ENCODE measurements at regions not wholly inside any gene's neighbourhood (a gene's known extent, or its start where the extent isn't known, plus 50 kb on each side); places are given as distances from the start of the nearest gene placed in this dataset.
A peak's percentile ranks its signal among the peaks of the same experiment; 100 is the strongest.

DNA sequence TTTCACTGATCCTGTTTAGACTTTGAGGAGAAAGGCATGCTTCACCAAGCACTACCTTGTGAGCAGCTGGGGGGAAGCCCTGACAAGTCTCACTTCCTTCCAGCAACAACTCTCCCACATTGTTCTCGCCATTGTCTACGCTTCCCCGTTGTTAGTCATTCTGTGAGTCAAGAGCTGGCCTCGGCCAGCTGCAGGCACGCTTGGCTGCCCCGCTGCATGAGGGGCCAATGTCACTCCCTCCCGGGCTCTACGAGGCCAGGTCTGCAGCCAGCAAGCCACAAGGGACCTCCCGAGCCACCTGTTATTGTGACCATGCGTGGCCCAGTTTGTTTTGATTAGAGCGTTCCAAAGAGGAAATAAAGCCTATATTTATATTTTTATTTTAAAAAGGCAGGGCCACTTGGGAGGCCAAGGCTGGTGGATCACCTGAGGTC is 220.9 kb downstream of the FOXO1 start:
- TF ChIP-seq, protein P1, sequence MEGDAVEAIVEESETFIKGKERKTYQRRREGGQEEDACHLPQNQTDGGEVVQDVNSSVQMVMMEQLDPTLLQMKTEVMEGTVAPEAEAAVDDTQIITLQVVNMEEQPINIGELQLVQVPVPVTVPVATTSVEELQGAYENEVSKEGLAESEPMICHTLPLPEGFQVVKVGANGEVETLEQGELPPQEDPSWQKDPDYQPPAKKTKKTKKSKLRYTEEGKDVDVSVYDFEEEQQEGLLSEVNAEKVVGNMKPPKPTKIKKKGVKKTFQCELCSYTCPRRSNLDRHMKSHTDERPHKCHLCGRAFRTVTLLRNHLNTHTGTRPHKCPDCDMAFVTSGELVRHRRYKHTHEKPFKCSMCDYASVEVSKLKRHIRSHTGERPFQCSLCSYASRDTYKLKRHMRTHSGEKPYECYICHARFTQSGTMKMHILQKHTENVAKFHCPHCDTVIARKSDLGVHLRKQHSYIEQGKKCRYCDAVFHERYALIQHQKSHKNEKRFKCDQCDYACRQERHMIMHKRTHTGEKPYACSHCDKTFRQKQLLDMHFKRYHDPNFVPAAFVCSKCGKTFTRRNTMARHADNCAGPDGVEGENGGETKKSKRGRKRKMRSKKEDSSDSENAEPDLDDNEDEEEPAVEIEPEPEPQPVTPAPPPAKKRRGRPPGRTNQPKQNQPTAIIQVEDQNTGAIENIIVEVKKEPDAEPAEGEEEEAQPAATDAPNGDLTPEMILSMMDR (conservative IDR thresholded peaks at IDR 0.05; ENCODE audit: low read depth): no peak
- CTCF ChIA-PET: no interaction called here
- DNase-seq (ENCODE audit: low spot score): peak; percentile 88
- peak overlapping the region; percentile 83 for H3K27ac ChIP-seq
- POLR2A ChIA-PET (ENCODE audit: low non-redundant PET): no interaction called here

DNA sequence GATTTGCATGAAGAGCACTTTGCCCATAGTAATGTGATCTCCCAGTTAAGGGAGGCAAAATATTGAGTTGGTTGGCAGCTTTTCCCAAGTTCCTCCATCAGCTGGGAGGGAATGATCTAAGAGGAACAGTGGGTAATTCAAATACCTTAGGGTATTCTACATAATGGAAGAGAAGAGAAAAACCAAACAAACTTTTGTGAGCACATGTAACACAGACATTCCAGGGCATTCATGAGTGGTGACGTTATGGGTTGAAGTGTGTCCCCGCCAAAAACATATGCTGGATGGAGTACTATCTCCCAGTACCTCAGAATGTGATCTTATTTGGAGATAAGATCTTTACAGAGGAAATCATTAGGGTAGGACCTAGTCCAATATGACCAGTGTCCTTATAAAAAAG is 220.1 kb downstream of the FOXO1 start:
- no peak for DNase-seq (ENCODE audit: low spot score)
- ChIA-PET CTCF (no interaction called here), POLR2A (ENCODE audit: low non-redundant PET) (no interaction called here)
- TF ChIP-seq, protein P1 (conservative IDR thresholded peaks at IDR 0.05; ENCODE audit: low read depth): no peak
- H3K27ac ChIP-seq: no peak overlapping the region

DNA sequence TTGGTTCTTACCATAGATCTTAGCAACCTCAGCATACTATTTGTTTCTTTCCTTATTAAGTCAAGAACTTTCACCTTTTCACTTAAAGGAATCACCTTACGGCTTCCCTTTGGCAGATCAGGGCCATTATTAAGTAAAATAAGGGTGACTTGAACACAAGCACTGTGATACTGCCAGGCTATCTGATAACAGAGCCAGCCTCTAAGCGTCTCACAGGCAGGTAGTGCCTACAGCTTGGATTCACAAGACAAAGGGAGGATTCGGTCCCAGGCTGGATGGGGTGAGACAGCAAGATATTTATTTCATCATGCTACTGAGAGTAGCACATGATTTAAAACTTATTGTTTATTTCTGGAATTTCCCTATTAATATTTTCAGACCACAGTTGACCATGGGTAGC is 218.6 kb downstream of the FOXO1 start:
- H3K27ac ChIP-seq: no peak overlapping the region
- TF ChIP-seq, protein P1 (conservative IDR thresholded peaks at IDR 0.05; ENCODE audit: low read depth): no peak
- ChIA-PET POLR2A (ENCODE audit: low non-redundant PET) (no interaction called here), CTCF (no interaction called here)
- no peak for DNase-seq (ENCODE audit: low spot score)

DNA sequence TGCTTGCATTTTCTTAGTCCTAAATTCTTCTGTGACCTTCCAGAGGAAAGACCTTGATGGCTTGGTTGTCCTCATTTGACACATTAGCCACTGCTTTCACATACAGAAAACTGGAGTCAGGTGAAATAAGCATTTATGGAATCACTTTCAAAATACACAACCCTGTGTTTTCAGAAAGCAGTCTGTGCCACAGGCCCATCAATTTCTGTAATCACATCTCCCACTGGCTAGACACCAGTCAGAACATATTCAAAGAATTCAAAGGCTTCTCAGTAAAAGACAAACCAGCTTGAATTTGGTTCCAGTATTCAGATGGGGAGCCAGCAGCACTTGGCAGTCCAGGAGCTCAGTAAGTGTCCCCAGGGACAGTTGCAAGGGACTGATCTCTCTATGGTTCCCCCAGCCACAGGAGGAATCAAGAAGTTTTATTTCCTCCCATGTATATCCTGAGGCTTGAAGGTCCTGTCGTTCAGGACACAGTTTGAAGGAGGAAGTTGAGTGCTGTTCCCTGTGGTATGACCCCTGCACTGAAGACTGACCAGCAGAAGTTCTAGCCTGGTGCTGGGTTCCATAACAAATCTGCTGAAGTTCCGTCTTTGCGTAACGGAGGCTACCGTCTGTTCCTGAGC is 214.3 kb downstream of the FOXO1 start:
- no peak for DNase-seq (ENCODE audit: low spot score)
- H3K27ac ChIP-seq: peak overlapping the region; percentile 87
- ChIA-PET CTCF (interaction anchor here (0.5 to 0.9 kb wide), 2 partner anchors 31 to 840 kb away, joined by 3 to 4 read pairs; no protein-coding TSS in a partner anchor), POLR2A (ENCODE audit: low non-redundant PET) (no interaction called here)
- TF ChIP-seq, protein P1 (conservative IDR thresholded peaks at IDR 0.05; ENCODE audit: low read depth): no peak

DNA sequence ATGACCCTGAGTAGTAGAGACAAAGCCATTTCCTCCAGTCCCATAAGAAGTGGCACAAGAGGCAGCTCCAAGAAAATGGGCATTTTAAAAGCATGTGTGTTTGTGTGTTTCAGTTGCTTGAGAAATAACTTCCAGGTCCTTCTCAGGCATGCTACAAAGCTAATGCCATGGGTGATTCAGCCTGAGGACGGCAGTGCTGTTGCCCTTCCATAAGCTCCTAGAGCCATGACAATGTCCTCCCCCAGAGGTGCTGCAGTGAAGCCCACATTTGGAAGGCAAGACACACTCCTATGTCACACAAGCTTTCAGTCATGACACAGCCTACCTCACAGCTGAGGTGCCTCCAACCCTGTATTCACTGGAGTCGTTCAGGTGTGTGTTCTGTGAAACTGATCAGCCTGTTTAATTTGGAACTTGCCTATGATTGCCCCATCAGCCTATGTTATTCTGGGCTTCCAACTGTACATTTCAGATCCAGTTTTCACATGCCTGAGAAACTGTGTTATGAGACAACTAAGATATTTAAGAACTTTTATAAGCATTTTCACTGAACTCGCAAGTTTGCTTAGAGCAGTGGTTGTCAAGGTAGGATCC is 213.6 kb downstream of the FOXO1 start:
- TF ChIP-seq, protein P1 (conservative IDR thresholded peaks at IDR 0.05; ENCODE audit: low read depth): no peak
- peak overlapping the region; percentile 87 for H3K27ac ChIP-seq
- DNase-seq (ENCODE audit: low spot score): no peak
- POLR2A ChIA-PET (ENCODE audit: low non-redundant PET): no interaction called here
- CTCF ChIA-PET: interaction anchor here (0.5 to 0.9 kb wide), 2 partner anchors 32 to 839 kb away, joined by 3 to 4 read pairs; no protein-coding TSS in a partner anchor

DNA sequence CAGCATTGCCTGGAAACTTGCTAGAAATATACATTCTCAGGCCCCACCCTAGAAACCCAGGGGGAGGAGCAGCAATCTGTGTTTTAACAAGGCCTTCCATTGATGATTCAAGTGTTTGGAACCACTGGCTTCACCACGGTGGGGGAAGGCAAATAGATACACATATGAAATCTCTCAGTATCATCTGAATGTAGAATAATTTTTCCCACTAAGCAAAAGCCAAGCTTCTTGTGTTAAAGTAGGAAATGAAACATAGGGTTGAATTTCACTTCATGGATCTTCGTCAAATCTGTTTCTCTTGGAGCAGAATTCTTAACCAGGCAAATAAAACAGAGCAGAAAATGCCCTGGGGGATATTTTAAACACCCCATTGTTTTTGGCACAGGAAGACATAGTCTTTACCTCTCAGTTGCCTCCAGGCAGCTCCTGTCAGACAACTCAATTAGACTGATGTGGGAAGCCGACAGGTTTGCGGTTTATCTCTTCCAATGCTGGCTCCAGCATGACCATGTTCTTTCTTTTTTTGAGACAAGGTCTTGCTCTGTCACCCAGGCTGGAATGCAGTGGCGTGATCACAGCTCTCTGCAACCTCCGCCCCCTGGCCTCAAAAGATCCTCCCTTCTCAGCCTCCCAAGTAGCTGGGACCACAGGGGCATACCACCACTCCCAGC is 213.0 kb downstream of the FOXO1 start:
- ChIA-PET CTCF (interaction anchor here (0.6 kb wide), 2 partner anchors 343 to 394 kb away, joined by 3 read pairs; no protein-coding TSS in a partner anchor), POLR2A (ENCODE audit: low non-redundant PET) (no interaction called here)
- TF ChIP-seq, protein P1 (conservative IDR thresholded peaks at IDR 0.05; ENCODE audit: low read depth): no peak
- peak; percentile 89 for DNase-seq (ENCODE audit: low spot score)
- peak overlapping the region; percentile 87 for H3K27ac ChIP-seq

All from RWPE1 (cell line).